GM21717 (cell line): ENCODE measurements at regions not wholly inside any gene's neighbourhood (a gene's known extent, or its start where the extent isn't known, plus 50 kb on each side); places are given as distances from the start of the nearest gene placed in this dataset.

Experiments used
- ATAC-seq: cut with Tn5 transposase; IDR thresholded peaks from one replicate; pipeline ENCODE4 v1.9.1; 2021; ENCODE audit warnings: mild to moderate bottlenecking, moderate library complexity; ENCODE audit not compliant: unreplicated experiment

DNA sequence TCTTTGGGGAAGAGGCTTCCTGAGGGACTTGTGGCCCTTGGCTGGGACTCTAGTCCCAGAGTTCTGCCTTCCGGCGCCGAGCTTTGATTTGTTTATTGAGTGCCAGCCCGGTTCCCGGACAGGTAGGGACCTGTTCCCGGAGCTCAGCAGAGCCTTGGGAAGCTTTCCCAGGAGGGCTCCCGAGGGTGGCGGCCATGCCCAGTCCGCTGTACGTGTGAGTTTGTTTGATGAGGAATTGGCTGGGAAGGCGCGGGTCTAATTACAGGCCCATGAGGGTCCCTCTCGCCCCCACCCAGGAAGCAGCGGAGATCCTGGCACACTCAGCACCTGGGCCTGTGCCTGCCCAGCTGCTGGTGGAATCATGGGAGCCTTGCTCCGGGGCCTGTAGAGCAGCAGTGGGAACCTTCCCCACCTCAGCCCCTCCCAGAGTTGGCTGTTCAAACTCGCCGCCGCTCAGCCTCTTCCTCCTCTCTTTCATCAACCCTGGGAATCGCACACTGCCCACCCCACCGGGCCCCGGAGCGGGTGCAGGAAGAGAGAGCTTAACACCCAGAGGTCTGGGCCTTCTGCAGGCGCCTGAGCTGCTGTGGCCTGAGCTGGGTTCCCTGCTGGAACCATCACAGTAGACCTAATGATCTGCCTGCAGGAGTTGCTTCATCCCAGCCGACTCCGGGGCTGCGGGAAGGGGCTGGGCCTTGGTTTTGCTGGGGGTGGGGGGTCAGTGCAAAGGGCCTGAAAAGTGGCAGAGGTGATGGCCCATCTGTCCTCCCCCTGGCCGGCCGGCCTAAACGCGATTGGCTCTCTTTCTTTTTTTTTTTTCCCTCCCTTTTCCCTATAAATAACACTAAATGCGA, 313.7 kb downstream of the SEC14L1 start:
- no peak for ATAC-seq

DNA sequence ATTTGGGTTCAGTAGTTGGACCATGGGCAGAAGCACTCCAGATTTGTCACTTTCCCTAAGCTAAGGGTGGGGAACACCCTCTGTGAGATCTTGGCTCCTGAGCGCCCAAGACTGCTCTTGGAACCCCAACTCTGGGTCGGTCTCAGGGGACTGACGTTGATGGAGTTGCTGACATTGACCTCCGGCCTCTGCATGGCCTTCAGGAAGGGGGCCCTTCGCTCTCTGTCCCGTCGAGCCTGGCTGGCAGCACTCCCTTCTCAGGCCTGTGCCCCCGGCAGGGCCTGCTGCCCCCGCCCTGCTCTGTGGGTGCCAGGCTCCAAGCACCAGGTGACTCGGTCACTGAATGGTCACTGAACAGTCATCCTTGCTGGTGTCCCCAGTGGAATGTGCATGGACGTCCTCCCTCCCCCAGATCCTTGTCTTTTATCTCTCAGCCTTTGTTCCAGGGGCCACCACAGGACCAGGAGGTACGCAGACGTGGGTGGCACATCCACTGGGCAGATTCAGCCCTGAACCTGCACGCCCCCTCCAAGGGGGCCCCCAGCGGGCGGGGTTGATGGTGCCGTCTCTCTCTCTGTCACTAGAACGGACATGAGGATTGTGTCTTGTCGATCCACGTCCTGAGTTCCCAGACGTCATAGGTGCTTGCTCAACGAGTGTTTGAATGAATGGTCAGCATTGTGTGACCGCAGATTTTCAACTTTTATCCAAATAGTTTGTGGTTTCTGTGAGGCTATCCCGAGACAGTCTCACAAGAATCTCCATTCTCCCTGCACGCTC, 314.5 kb downstream of the SEC14L1 start:
- ATAC-seq = no peak

DNA sequence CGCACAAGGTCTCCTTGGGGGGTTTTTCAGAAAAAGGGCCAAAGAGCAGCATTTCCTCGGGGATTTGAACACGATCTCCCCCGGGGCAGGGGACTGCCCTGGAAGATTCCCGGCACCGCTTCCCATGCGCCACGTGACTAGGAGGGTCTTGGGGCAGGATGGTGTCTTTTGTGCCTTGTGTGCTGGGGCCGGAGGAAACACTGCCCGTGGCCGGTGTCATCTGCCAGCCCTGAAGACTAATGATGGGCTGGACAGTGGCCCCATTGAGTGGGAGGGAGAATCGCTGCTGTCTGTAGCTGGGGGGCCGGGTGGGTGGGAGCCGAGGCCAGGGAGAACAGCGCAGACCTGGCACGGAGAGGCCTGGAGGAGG, 315.1 kb downstream of the SEC14L1 start:
- ATAC-seq = no peak

DNA sequence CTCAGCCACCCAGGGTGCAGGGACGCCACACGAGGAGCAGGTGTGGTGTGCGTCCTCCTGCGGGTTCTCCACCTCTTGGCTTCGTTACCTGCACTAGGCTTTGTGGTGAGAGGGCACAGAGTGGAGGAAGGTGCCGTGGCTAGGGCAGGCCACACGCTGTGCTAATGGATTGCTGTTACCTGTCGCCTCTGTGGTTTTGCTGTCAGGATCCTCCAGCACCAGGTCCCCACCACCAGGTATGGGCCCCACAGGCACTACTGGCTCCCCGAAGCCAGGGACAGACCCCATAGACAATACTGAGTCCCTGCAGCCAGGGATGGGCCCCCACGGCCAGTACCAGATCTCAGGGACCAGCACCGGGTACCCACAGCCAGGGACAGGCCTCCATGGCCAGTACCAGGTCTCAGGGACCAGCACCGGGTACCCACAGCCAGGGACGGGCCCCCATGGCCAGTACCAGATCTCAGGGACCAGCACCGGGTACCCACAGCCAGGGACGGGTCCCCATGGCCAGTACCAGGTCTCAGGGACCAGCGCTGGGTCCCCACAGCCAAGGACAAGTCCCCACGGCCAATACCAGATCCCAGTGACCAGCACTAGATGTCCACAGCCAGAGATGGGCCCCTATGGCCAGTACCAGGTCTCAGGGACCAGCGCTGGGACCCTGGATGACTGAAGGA, 315.6 kb downstream of the SEC14L1 start:
- ATAC-seq = no peak

DNA sequence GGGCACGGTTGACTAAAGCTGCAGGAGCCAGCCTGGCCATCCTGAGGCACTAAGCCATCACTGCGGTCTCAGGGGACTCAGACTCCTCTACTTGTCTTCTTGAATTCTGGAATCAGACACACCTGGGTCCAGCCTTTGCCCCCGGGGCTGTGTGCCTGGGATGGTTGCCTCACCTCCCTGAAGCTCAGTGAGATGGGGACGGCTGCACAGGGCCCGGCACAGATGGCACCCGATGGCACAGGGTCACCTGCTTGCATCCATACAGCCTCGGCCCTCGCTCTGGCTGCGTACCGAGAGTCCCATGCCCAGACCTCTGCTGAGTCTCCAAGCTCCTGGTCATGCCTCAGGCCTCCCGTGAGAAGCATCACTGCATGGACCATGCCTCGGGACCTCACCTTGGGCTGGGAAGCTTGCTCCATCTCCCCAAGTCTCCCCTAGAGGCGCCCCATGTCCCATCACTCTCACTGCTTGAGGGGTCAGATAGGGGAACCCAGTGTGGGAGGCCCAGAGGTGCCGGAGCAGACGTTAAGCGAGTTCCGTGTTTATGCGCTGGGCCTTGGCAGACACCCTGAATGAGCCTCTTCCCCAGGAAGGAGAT, 316.3 kb downstream of the SEC14L1 start:
- ATAC-seq = no peak

DNA sequence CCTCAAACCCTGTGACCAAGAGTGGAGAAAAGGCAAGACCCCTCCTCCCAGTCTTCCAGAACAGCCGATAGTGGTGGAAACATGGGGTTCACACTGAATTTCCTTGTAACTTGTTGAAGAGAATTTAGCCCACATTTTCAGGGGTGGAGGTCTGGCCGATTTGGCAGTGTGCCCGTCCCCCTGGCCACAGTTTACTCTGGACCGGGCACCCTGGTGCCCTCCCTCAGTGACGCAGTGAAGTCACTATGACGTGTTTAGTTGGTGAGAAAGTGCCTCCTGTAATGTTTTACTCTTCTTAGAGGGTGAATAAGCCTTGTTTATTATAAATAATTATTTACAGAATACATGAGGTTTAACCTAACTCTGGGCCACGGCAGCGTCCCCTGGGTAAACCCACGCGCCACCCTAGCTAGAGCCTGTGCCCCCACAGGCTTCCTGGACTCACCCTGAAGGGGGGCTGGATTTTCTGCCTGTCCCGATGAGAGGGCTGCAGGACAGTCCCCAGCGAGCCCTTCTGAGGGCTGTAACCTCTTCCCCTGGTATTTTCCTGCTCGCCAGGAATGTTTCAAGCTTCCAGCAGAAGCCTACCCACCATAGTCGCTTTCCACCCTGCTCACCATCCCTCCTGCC, 316.9 kb downstream of the SEC14L1 start:
- no peak for ATAC-seq

DNA sequence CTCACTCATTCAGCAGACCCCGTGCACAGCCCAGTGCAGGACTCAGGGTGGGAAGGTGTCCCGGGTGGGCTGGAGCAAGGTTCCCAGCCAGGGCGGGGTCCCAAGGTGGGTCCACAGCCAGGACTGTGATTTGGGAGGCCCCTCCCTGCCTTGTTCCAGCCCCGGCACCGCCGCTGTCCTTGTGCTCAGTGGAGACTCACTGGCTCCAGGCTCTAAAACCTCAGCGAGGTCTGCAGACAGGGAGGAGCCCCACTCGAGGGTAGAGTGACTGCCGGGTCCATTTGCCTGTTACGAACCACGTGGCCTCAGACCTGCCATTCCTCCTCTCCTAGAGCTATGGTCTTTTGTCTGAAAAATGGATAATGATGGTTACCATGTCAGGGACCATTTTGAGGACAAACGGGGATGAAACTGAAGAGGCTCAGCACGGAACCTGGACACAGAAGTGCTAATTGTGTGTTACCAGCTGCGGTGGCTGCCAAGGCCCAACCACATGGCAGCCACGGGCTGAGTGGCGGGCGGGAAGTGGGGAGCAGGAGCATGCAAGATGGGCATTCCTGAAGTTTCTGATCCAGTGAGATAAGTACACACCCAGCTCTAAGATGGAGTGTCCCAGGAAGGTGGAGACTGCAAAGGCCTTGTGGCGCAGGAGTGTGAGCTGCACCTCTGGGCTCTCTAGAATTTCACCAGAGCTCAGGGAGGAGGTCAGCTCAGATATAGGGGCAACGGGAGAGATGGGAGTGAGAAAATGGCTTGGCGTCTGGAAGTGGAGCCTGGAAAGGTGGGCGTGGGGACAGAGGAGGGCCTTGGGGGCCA, 317.6 kb downstream of the SEC14L1 start:
- no peak for ATAC-seq

DNA sequence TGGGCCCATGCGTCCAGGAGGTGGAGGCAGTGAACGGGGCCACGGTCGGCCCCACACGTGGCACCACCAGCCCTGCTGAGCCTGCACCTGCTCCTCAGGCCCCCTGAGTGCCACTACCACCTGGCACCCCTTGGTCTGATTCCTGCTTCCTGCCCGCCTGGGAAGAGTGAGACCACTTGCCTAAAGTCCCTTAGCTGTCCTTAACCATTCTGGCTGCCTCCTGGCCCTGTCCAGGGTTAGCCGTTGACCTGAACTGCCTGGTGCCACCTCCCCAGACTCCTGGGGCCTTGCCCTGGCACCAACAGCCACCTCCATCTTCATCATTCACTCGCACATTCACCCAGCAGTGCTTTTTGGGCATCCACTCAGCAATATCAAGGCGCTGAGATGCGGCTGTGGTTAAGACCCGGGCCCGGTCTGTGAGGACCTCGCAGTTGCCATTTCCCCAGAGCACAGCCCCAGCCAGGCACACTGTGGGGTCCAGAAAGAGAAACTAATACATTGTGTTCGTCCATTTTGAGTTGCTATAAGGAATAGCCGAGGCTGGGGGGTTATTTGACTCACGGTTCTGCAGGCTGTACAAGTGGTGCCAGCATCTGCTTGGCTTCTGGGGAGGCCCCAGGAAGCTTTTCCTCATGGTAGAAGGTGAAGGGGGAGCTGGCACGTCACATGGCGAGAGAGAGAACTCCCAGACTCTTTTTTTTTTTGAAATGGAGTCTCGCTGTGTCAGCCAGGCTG, 318.4 kb downstream of the SEC14L1 start:
- no peak for ATAC-seq

DNA sequence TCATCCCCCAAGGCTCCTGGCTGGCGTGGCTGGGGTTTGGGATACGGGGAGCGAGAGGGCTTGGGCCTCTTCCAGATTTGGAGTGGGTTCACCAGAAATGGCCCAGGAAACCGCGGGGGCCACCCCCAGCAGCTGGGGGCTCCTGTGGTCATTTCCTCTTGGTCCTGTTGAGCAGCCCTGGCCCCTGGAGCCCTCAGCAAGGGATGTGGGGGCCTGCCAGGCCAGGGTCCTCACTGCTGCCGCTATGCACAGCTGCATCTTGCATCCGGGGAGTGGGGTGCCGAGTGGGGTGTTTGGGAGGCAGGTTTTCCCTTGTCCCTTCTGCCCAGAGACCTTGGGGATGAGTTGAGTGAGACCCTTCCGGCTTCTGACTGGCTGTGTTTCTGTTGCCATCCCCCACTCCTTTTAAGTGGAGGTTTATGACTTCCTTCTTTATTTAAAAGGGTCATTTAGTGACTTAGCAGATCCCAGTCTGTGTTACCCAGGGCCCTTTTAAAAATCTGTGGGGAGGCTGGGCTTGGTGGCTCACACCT, 319.8 kb downstream of the SEC14L1 start:
- ATAC-seq = no peak

DNA sequence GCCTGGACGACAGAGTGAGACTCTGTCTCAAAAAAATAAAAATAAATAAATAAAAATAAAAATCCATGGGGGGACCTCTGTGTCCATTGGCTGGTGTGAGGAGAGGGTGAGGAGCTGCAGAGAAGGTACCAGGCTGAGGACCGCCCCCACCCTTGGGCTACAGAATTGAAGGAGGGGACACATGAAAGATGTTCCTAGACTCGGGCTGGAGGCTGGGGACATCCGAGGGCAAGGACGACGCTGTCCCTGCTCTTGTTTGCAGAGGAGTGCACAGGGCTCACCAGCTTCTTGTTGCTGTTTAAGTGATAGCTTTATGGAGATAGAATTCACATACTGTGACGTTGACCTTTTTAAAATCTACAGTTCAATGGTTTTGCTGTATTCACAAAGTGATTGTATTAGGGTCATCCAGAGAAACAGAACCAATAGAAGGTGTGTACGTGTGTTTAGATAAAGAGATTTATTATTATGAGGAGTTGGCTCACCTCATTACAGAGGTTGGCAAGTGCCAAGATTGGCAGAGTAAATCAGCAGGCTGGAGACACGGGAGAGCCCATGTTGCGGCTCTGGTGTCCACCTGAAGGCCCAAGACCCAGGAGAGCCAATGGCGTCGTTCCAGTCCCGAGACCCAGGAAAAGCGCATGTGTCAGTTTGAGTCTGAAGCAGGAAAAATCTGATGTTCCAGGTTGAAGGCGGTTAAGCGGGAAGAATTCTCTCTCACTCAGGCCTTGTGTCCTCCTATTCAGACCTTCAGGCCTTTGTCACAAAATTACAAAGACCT, 320.7 kb downstream of the SEC14L1 start:
- ATAC-seq = no peak

DNA sequence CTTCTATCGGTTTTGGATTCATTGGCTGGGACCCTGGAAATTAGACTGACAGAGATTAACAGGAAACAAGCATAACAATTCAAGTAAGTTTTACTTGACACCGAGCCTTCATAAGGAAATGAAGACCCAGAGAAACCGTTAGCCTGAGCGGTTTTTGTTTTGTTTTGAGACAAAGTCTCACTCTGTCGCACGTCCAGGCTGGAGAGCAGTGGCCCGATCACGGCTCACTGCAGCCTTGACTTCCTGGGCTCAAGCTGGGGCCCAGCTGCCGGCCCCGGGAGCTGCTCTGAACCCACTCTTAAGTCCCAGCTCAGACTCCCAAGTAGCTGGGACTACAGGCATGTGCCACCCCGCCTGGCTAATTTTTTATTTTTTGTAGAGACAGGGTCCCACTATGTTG, 321.3 kb downstream of the SEC14L1 start:
- ATAC-seq = no peak

DNA sequence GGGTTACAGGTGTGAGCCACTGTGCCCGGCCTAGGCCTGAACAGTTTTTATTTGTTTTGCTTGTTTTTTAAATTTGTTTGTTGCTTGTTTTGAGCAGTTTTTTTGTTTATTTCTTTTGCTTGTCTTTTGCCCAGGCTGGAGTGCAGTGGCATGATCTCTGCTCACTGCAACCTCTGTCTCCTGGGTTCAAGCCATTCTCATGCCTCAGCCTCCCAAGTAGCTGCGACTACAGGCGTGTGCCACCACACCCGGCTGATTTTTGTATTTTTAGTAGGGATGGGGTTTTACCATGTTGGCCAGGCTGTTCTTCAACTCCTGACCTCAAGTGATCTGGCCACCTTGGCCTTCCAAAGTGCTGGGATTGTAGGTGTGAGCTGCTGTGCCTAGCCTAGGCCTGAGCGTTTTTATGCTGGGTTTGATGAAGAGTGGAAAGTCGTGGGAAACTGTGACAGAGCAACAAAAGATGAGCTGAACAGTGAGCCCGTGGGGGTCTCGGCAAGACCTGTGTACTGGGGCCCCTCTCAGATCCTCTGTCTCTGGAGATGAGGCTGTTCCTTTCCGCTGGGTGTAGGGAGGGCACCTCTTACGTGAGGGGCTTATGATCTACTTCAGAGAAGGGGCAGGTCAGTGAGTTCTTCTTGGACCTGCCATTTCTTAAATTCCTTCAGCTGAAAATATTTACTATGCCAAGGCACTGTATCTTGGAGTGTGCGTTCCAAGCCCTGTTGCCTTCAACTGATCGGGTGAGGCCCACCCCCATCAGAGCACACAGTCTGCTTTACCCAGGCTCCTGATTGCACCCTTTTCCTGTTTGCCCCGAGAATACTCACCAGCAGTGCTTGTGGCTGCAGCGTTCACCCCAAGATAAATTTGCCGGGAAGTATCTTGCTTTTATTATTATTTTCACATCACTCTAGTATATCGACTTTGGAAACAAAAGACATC, 322.1 kb downstream of the SEC14L1 start:
- no peak for ATAC-seq

DNA sequence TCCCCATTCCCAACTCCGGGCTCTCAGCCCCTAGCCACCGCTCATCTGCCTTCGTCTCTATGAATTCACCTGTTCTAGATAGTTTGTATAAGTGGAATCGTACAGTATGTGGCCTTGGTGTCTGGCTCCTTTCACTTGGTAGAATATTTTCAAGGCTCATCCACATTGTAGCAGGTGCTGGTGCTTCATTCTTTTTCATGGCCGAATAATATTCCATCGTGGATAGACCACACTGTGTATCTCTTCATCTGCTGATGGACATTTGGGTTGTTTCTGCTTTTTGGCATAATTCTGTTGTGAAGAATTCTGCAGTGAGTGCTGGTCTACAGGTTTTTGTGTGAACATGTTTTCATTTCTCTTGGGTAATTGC, 324.2 kb downstream of the SEC14L1 start:
- no peak for ATAC-seq

DNA sequence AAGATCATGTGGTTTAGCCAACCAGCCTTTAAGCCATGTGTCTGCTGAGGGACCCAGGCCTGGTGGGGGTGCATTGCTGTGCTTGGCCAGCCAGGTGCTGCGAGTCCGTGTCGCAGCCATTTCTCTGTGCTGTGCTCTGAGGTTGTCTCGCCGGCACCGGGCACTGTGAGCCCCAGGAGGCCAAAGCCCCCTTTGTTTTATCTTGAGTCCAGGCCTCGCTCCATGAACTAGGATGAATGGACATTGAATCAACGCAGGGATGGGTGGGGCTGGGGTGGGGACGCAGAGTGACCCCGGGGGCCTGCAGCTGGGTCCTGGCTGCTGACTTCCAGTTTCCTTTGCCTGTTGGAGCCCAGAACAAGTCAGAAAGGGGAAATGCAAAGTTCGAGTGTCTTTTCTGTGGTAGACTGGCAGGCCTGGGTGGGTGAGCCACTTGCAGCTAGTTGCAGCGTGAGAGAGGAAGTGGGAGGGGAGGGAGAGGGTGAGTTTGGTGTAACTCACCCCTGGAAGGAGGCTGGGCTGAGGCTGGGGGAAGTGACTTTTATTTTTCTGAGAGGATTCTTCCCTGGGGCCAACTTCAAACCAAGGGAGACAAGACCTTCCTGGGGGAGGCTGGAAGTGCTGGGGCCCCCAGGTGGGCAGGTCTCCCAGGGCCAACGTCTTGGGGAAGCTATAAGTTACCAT, 324.7 kb downstream of the SEC14L1 start:
- peak; percentile 41 for ATAC-seq

DNA sequence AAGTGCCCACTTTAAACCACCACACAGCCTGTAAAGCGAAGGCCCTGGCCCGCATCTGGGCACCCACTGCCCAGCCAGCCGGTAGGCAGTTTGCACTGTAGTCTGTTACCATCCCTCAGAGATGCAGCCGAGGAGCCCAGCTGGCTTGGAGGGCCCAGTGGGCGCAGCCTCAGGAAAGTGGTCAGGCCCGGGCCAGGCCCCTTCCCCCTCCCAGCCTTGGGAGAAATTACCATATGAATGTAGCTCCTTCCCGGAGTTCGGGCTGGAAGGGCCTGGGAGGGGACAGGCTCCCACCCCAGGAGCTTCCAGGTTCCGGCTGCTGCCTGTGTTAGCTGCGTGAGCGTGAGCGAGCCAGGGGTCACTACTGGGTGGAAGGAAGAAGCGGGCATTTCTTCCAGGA, 325.4 kb downstream of the SEC14L1 start:
- no peak for ATAC-seq

DNA sequence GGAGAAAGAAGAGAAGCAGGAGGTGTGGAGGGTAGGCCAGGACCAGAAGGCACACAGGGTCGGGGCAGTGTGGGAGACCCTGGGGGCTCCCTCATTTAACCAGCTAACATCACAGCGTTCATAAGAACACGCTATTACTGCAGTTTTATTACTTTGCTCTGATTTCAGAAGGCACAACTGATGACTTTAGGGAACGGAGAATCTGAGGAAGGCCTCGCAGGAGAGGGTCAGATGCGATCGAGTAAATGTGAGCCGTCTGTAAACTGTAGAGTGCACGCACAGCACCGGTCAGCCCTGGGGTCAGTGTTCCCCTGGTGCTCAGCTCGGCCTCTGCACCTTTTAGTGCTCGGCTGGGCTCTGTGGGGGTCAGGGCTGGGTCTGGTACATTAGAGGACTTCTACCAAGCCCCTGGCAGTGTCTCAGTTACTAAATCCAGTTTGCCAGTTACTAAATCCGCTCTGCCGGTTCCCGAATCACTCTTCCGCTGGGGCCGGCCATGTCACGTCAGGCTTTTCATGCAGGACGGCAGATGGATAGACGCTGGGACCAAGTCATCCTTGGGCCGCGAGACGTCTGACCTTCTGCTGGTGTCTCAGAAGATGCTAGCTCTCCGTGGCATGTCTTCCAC, 325.9 kb downstream of the SEC14L1 start:
- ATAC-seq = no peak
